ENCODE measurements at regions not wholly inside any gene's neighbourhood (a gene's known extent, or its start where the extent isn't known, plus 50 kb on each side); places are given as distances from the start of the nearest gene placed in this dataset.

GRCh38 chr12:24039113-24039525 is 89.6 kb upstream of the SOX5 start:
- no peak for DNase-seq
- FAIRE-seq, result no peak
- Histone ChIP-seq H3K9me3 (no peaks in the 10 kb centered on the region), H3K4me3 (no peak overlapping the region), H3K27me3 (no peaks in the 10 kb centered on the region), H3K36me3 (no peaks in the 10 kb centered on the region), H3K27ac (no peak overlapping the region), H3K4me1 (no peaks in the 10 kb centered on the region)
- peak in 2 of 4 donors; percentile 26 to 51 for ATAC-seq
- WGBS, 2 donors, result 36 to 38% methylated on average over 1 of the region's 1 CpG
- no peak for TF ChIP-seq CTCF (IDR thresholded peaks at IDR 0.05)
- intact Hi-C loops (cut with DNase I), result no loop called here

DNA sequence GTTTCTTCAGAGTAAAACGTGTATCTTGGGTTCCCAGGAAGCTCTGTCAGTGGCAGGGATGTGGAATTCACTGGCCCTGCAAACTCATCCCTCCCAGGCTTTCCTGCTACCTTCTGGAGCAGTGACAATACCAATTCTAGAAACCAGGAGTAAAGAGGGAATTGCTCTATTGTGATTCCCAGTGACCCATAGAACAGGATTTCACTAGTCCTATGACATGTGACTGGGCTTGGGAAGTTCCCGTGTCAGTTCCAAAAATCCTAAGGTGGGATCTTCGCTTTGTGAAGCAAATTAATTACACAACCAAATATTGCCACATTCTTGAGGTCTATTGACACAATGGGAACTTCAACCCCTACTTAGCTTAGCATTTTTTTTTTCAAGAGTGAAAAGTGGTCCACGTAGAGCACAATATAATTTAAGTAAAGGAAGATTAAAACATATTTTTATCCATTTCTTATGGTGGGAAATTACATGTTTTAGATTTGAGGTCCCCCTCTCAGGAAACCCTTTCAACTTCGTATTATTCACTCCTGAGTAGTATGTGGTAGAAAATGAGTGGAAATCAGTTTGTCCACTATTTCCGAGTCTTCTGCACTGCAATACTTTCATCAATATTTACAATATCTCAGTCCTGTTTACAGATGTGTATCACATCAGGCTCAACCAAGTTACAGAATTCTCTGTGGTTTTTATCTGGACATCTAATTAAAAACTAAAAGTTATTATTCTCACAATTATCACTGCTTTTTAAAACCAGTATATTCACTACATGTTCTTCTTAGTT is 88.9 kb upstream of the SOX5 start:
- Histone ChIP-seq H3K4me3 (no peak overlapping the region), H3K4me1 (no peaks in the 10 kb centered on the region), H3K9me3 (no peaks in the 10 kb centered on the region), H3K27ac (no peak overlapping the region), H3K36me3 (no peaks in the 10 kb centered on the region), H3K27me3 (no peaks in the 10 kb centered on the region)
- WGBS, 2 donors, result 57 to 71% methylated on average over 6 of the region's 6 CpGs
- intact Hi-C loops (cut with DNase I), result no loop called here
- FAIRE-seq, result no peak
- ATAC-seq, result no peak
- no peak for DNase-seq
- no peak for TF ChIP-seq CTCF (IDR thresholded peaks at IDR 0.05)

DNA sequence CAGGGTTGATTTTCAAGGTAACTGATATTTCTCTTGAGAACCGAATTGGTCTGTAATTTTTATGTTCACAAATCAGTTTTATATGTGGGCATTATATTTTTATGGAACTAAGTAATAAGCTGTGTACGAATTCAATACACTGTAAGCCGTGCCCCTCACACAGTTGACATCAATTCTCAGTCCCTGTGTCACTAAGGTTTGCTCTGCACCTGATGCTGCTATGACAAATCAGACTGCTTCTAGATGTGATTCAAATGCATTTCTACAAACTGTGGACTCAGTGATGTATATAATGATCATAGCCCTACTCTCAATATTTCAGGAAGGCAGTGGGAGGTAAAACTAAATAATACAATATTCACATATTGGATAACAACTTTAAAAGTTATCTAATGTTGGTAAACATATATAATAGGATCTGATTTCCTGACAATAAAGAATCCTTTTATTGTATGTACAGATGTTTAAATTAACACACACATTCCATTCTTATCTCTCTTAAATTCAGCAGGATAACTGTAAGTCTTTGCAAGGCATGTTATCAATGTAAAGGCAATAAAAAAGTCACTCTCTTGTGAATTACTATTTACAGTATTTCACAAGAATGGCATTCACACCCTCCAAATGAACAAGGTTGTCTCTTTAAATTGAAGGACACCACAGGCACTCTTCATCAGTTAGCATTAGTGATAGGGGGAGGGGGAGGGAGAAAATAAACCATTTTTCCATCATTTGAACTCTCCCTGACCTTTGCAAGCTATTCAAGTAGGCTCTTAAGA is 87.2 kb upstream of the SOX5 start:
- H3K9me3 ChIP-seq, result no peaks in the 10 kb centered on the region
- no peak overlapping the region for H3K27ac ChIP-seq
- no peak overlapping the region for H3K4me3 ChIP-seq
- FAIRE-seq, result no peak
- no peak for ATAC-seq
- DNase-seq, result no peak
- 61 to 69% methylated on average over 3 of the region's 3 CpGs for WGBS, 2 donors
- no peak for TF ChIP-seq CTCF (IDR thresholded peaks at IDR 0.05)
- no peaks in the 10 kb centered on the region for H3K27me3 ChIP-seq
- intact Hi-C loops (cut with DNase I), result no loop called here
- H3K36me3 ChIP-seq, result no peaks in the 10 kb centered on the region
- H3K4me1 ChIP-seq, result no peaks in the 10 kb centered on the region

GRCh38 chr12:24034894-24035293 is 85.4 kb upstream of the SOX5 start:
- H3K27ac ChIP-seq, result no peak overlapping the region
- 63 to 75% methylated on average over 3 of the region's 3 CpGs for WGBS, 2 donors
- no peak for TF ChIP-seq CTCF (IDR thresholded peaks at IDR 0.05)
- H3K4me3 ChIP-seq, result no peak overlapping the region
- intact Hi-C loops (cut with DNase I), result no loop called here
- DNase-seq (no peak), FAIRE-seq (no peak), ATAC-seq (no peak)
- no peaks in the 10 kb centered on the region for H3K36me3 ChIP-seq
- H3K27me3 ChIP-seq, result no peaks in the 10 kb centered on the region
- H3K4me1 ChIP-seq, result no peaks in the 10 kb centered on the region
- H3K9me3 ChIP-seq, result no peaks in the 10 kb centered on the region

- intact Hi-C loops (cut with DNase I), result no loop called here
- no peak for TF ChIP-seq CTCF (IDR thresholded peaks at IDR 0.05)
- H3K4me1 ChIP-seq, result no peaks in the 10 kb centered on the region
- FAIRE-seq (no peak), DNase-seq (no peak), ATAC-seq (no peak)
- no peaks in the 10 kb centered on the region for H3K27me3 ChIP-seq
- WGBS, 2 donors, result 66 to 84% methylated on average over 3 of the region's 3 CpGs
- no peaks in the 10 kb centered on the region for H3K36me3 ChIP-seq
- no peak overlapping the region for H3K4me3 ChIP-seq
- H3K27ac ChIP-seq, result no peak overlapping the region
- H3K9me3 ChIP-seq, result no peaks in the 10 kb centered on the region
These were observed 84.7 kb upstream of the SOX5 start for GRCh38 chr12:24034160-24034559.

All from pancreas (tissue), 10 donors.